IPS-NIHi11 (cell line): ENCODE measurements at regions not wholly inside any gene's neighbourhood (a gene's known extent, or its start where the extent isn't known, plus 50 kb on each side); places are given as distances from the start of the nearest gene placed in this dataset.

ENCODE experiments used
- DNase-seq: peaks from one replicate; pipeline ENCODE4 v3.0.0; 2012; ENCODE audit warnings: mixed read lengths, low spot score

DNA sequence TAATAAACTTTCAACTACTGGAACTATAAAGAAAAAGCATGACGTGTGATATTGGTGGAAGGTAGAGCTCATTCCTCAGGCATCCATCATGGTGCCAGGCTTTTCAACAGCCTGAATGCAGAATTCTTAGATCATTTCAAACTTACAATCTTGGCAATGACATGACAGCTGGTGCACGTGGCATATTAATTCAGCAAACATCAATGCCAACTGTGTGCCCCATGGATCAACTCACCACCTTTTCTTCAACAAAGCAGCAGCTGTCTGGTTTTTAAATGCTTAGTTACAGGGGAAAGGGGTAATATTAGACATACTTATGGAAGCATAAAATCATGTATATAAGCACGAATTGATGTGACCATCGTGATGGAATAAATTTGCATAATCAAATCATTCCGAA lies 56.0 kb upstream of the OR13F1 start:
- no peak for DNase-seq
